ENCODE measurements at regions not wholly inside any gene's neighbourhood (a gene's known extent, or its start where the extent isn't known, plus 50 kb on each side); places are given as distances from the start of the nearest gene placed in this dataset.

DNA sequence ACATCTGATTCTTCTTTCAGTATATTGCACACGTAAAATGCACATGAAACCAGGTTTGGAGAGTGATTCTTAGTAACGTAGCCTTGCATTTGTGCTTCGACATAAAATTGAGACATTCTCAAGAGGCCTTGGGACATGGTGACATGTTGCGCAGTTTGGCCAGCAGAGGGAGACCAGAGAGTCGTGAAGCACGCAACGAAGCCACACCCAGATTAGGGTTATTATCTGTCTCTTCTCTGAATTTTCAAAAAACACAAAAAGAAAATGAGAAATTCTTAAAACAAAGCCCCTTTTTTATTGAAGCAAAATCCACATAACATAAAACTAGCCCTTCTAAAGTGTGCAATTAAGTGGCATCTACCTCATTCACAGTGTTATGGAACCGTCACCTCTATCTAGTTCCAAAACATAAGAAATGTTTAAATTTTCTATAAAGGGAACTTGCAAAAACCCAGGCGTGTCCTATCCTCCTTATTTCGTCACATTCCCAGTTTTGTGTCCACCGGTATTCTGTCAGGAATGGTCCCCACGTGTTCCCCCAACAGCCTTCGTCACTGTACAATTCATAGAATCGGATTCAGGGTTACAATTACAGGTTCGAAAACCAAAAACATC lies 108.8 kb upstream of the ATF7IP start:
- TF ChIP-seq, protein P1, sequence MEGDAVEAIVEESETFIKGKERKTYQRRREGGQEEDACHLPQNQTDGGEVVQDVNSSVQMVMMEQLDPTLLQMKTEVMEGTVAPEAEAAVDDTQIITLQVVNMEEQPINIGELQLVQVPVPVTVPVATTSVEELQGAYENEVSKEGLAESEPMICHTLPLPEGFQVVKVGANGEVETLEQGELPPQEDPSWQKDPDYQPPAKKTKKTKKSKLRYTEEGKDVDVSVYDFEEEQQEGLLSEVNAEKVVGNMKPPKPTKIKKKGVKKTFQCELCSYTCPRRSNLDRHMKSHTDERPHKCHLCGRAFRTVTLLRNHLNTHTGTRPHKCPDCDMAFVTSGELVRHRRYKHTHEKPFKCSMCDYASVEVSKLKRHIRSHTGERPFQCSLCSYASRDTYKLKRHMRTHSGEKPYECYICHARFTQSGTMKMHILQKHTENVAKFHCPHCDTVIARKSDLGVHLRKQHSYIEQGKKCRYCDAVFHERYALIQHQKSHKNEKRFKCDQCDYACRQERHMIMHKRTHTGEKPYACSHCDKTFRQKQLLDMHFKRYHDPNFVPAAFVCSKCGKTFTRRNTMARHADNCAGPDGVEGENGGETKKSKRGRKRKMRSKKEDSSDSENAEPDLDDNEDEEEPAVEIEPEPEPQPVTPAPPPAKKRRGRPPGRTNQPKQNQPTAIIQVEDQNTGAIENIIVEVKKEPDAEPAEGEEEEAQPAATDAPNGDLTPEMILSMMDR (IDR thresholded peaks at IDR 0.05) = peak; percentile 54 to 93 (median 86)
- no peak for TF ChIP-seq POLR2A (IDR thresholded peaks at IDR 0.05)

Measured in adrenal gland (tissue), 5 donors.